Suppressor macrophage treated with lipopolysaccharide for 4 hours (primary cell): ENCODE measurements at regions not wholly inside any gene's neighbourhood (a gene's known extent, or its start where the extent isn't known, plus 50 kb on each side); places are given as distances from the start of the nearest gene placed in this dataset.

Source experiments
- DNase-seq: peaks from one replicate; pipeline ENCODE4 v3.0.0-alpha.2; 2020

DNA sequence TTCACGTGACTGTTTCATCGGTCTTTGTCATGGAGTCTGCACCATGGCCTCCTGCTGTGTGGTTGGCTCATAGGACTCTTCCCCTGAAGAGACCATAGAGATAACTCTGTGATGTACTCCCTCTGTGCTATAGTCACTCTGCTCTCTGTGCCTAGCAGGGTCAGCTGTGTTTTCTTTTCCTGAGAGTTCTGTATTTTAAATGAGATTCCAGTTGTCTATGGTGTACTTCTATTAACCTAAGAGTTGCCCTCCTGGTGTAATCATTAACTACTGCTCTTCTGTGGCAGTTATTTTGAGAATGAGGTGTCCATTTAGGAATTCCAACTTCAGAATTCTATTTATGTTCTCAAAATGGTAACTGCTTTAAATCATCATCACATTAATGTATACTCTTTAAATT lies 114.5 kb upstream of the ARPP21 start:
- DNase-seq: no peak

DNA sequence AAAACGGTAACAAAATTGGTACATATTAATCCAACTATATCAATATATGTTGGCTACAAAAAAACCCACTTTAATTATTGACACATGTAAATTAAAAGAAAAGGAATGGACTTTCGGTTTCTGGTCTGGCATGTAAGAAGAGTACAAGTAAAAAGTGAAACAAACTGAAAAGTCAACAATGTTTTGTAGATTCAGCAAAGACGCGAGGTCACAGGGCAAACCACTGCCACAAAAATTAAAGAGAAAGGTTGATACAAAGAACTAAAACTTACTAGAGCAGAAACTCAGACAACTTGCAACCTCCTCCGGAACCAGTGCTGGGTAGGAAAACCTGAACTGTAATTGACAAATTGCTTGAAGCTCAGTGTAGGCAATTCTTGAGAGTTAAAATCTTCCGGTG lies 110.6 kb upstream of the ARPP21 start:
- no peak for DNase-seq

DNA sequence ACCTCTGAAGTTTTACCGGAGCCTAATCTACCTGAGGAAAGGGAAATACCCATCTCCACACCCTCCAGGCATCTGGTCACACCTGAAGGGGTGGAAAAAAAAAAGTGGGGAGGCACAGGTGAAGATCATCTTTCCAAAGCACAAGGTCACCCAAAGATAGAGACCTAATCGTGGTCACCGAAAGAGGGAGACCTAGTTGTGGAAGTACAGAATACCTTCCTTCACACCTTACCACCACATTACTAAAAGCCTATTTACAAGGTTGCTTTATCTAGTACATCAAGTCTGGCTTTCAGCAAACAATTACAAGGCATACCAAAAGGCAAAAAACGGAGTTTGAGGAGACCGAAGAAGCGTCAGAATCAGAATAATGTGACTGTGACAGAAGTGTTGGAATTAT lies 110.0 kb upstream of the ARPP21 start:
- no peak for DNase-seq

DNA sequence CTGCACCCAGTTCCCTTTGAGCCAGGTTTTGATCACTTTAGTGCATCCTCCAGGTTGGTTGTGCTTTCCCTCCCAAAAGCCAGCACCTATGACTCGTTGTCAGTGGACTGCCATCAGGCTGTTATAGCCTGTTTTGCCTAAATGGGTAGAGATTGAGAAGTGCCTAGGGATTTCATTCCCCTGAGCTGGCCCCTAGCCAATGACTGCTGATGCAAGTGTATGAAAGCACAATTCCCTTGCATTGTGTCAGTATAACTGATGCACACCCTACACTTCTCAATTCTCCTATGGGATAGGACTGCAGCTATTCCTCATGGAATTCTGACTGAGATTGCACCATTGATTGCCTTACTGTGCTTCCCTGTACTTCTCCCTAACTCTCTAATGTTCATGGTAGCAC lies 102.1 kb upstream of the ARPP21 start:
- no peak for DNase-seq

DNA sequence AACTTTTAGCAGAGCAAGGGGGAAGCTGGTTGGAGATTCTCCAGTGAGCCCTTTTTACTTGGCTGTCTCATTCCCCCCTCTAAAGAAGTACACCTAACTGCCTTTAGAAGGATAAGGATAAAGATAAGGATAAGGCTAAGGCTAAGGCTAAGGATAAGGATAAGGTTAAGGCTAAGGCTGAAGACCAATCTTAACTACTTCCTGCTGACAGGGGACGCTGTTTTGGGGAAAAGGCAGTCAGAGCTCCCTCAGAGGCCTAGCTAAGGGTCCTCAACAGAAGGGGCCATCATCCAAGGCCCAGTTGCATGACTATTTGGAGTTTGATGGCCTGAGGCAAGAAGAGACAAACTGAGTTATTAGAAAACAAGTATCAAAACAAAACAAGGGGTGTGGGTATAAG lies 94.3 kb upstream of the ARPP21 start:
- no peak for DNase-seq

DNA sequence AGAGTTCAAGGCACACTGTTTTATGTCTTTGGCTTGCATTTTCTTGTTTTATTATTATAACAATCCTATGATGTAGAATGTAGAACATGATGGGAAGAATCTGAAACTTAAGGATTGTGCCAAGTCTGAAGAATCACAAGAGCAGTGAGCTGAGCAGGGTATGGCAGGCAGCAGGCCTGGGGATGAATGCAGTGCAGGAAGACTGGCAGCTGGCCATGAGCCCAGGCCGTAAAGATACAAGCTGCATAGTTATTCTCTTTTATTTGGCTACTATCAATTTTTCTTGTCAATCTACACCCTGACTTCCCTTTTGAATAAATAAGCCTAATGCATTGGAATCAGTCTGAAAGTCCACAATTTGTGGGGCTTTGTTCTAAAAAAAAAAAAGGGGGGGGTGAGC lies 89.6 kb upstream of the ARPP21 start:
- DNase-seq: no peak

DNA sequence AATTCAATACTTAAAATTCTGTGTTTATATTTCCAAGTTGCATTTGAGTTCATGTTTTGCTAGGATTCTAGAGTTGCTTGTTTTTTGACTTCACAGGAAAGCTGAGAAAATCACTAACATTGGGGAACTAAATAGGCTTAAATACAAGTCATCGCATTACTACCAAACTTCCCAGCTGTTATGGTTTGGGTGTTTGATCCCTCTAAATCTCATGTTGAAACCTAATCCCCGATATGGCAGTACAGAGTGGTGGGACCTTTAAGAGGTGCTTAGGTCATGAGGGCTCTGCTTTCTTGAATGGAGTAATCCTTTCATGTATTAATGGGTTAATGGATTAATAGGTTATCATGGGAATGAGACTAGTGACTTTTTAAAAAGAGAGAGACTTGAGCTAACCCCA lies 77.2 kb upstream of the ARPP21 start:
- no peak for DNase-seq

DNA sequence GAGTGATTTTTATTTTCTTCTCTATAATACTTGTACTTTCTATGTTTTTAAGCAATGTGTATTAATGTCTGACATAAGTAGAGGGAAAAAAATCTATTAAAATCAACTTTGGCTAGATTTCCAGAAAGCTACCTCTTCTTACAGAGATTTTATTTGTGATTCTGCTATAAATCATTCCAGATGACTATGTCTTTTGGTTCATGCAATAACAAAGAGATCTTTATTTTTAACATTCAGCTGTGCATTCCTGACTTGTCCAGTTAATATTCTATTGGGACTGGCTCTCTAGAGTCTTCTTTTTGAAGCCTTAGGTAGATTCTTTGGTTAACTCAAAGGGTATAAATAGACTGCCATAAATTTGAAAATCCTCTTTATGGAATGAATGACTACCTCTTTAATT lies 74.3 kb upstream of the ARPP21 start:
- no peak for DNase-seq
